Cardiac septum (tissue), 1 donor: ENCODE measurements at regions not wholly inside any gene's neighbourhood (a gene's known extent, or its start where the extent isn't known, plus 50 kb on each side); places are given as distances from the start of the nearest gene placed in this dataset.
"Not testable (repeated sequence)": the region's sequence is repeated elsewhere in the genome, so short reads cannot be mapped to it uniquely, and the experiment has no call there.

ENCODE experiments used
- DNase-seq: peaks from one replicate; pipeline ENCODE4 v3.0.0-alpha.2; 2020; ENCODE audit warnings: low spot score
- intact Hi-C: fragments of 100-400 bp; cut with DNase I; formaldehyde crosslinking; loops from one replicate; pipeline ENCODE4 v1.14.0; 2022
- donor health status: DM: no; HTN: no; CAD: no.

GRCh38 chr1:187588917-187589316 lies 760.2 kb downstream of the PLA2G4A start:
- DNase-seq = no peak
- intact Hi-C loops = no loop called here

GRCh38 chr1:187605736-187606135 lies 777.0 kb downstream of the PLA2G4A start:
- intact Hi-C loops = no loop called here
- no peak for DNase-seq

- DNase-seq, intact Hi-C loops: not testable (repeated sequence)
Observed at GRCh38 chr1:187615853-187616735, 787.3 kb downstream of the PLA2G4A start.

GRCh38 chr1:187616830-187617229 lies 788.1 kb downstream of the PLA2G4A start:
- DNase-seq, intact Hi-C loops: not testable (repeated sequence)

GRCh38 chr1:187617776-187618175 lies 789.0 kb downstream of the PLA2G4A start:
- intact Hi-C loops = no loop called here
- no peak for DNase-seq

- intact Hi-C loops = no loop called here
- no peak for DNase-seq
Observed at GRCh38 chr1:187619175-187619574, 790.4 kb downstream of the PLA2G4A start.

- intact Hi-C loops = no loop called here
- no peak for DNase-seq
Observed at GRCh38 chr1:187621951-187622350, 793.2 kb downstream of the PLA2G4A start.

- no peak for DNase-seq
- intact Hi-C loops = no loop called here
Observed at GRCh38 chr1:187622545-187622944, 793.8 kb downstream of the PLA2G4A start.

- intact Hi-C loops = no loop called here
- DNase-seq = no peak
Observed at GRCh38 chr1:187624812-187625545, 796.2 kb downstream of the PLA2G4A start.

- no peak for DNase-seq
- intact Hi-C loops = no loop called here
Observed at GRCh38 chr1:187626056-187626455, 797.3 kb downstream of the PLA2G4A start.

- no peak for DNase-seq
- intact Hi-C loops = no loop called here
Observed at GRCh38 chr1:187627516-187627915, 798.8 kb downstream of the PLA2G4A start.

GRCh38 chr1:187629075-187629474 lies 800.3 kb downstream of the PLA2G4A start:
- DNase-seq = no peak
- intact Hi-C loops = no loop called here

- DNase-seq = no peak
- intact Hi-C loops = no loop called here
Observed at GRCh38 chr1:187630653-187631380, 802.1 kb downstream of the PLA2G4A start.

- no peak for DNase-seq
- intact Hi-C loops = no loop called here
Observed at GRCh38 chr1:187631381-187631675, 802.6 kb downstream of the PLA2G4A start.

GRCh38 chr1:187631984-187632383 lies 803.2 kb downstream of the PLA2G4A start:
- DNase-seq = no peak
- intact Hi-C loops = no loop called here

- DNase-seq = no peak
- intact Hi-C loops = no loop called here
Observed at GRCh38 chr1:187634940-187635339, 806.2 kb downstream of the PLA2G4A start.

GRCh38 chr1:187638733-187639434 lies 810.1 kb downstream of the PLA2G4A start:
- intact Hi-C loops = no loop called here
- no peak for DNase-seq

GRCh38 chr1:187641015-187641414 lies 812.3 kb downstream of the PLA2G4A start:
- intact Hi-C loops = no loop called here

GRCh38 chr1:187641463-187641862 lies 812.7 kb downstream of the PLA2G4A start:
- no peak for DNase-seq
- intact Hi-C loops = no loop called here

More at GRCh38 chr1:187641015-187641414, 812.3 kb downstream of the PLA2G4A start:
- DNase-seq = no peak

GRCh38 chr1:187641907-187642306 lies 813.2 kb downstream of the PLA2G4A start:
- intact Hi-C loops = no loop called here

More at GRCh38 chr1:187641907-187642306, 813.2 kb downstream of the PLA2G4A start:
- DNase-seq = no peak
